RWPE1 (cell line): ENCODE measurements at regions not wholly inside any gene's neighbourhood (a gene's known extent, or its start where the extent isn't known, plus 50 kb on each side); places are given as distances from the start of the nearest gene placed in this dataset.

Experiments used
- CTCF ChIA-PET: fragments of 350-600 bp; sonication (Branson Sonifier 250); formaldehyde crosslinking; extraction: SDS; loops from one replicate; lab custom pipeline; 2021; lab: Yijun Ruan, JAX
- POLR2A ChIA-PET: fragments of 400-600 bp; formaldehyde crosslinking; extraction: SDS; loops from one replicate; lab custom pipeline; 2020; ENCODE audit warnings: antibody characterized with exemption; ENCODE audit not compliant: low non-redundant PET; lab: Yijun Ruan, JAX
- DNase-seq: peaks from one replicate; pipeline ENCODE4 v3.0.0; 2012; ENCODE audit warnings: low spot score
- H3K27ac ChIP-seq: fragments of 450-650 bp; 2 replicates; pipeline ENCODE4 v1.5.1; 2017
- TF ChIP-seq, protein P1 (sequence below): fragments of 450-650 bp; conservative IDR thresholded peaks from 2 replicates; pipeline ENCODE4 v1.5.1; 2017; ENCODE audit warnings: low read depth, mild to moderate bottlenecking

GRCh38 chrX:9278475-9279233, 186.2 kb upstream of the TBL1X start:
- ChIA-PET POLR2A (no interaction called here), CTCF (no interaction called here)
- H3K27ac ChIP-seq, result no peak overlapping the region
- no peak for DNase-seq
- TF ChIP-seq, protein P1, sequence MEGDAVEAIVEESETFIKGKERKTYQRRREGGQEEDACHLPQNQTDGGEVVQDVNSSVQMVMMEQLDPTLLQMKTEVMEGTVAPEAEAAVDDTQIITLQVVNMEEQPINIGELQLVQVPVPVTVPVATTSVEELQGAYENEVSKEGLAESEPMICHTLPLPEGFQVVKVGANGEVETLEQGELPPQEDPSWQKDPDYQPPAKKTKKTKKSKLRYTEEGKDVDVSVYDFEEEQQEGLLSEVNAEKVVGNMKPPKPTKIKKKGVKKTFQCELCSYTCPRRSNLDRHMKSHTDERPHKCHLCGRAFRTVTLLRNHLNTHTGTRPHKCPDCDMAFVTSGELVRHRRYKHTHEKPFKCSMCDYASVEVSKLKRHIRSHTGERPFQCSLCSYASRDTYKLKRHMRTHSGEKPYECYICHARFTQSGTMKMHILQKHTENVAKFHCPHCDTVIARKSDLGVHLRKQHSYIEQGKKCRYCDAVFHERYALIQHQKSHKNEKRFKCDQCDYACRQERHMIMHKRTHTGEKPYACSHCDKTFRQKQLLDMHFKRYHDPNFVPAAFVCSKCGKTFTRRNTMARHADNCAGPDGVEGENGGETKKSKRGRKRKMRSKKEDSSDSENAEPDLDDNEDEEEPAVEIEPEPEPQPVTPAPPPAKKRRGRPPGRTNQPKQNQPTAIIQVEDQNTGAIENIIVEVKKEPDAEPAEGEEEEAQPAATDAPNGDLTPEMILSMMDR, result no peak

DNA sequence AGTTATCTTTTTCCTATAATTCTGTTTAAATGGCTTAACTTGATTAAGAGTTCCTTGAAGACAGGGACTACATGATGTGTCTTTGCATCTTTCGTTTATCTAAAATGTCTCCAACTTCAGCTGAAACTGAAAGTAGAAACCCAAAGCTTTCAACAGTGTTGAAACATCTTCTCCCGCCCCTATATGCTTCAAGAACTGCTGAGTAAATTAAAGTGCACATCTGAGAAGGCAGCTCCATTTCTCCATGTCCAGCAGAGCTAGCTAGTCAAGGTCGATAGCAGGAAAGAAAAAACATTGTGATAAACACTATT, 185.7 kb upstream of the TBL1X start:
- TF ChIP-seq, protein P1, result no peak
- DNase-seq, result no peak
- POLR2A ChIA-PET, result no interaction called here
- no peak overlapping the region for H3K27ac ChIP-seq
- CTCF ChIA-PET, result no interaction called here

DNA sequence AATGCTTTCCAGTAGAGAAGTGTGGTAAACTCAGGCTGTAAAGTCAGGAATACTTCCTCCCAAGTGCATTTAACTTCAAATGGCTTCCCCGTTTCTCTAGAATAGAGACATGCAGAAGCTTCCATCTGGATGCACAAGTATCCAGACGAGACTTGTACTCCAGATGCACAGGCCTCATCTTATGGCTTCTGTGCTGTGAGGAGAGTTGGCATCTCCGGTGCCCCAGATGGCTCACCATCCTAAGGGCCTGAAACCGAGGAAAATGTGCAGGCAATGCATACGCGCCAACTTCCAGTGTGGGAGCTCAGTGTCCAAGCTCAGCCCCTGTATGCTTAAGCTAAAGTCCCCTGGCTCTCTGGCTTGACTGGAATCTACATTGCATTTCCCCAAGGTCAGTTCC, 184.0 kb upstream of the TBL1X start:
- POLR2A ChIA-PET, result no interaction called here
- H3K27ac ChIP-seq, result no peak overlapping the region
- TF ChIP-seq, protein P1, result no peak
- CTCF ChIA-PET, result no interaction called here
- no peak for DNase-seq

DNA sequence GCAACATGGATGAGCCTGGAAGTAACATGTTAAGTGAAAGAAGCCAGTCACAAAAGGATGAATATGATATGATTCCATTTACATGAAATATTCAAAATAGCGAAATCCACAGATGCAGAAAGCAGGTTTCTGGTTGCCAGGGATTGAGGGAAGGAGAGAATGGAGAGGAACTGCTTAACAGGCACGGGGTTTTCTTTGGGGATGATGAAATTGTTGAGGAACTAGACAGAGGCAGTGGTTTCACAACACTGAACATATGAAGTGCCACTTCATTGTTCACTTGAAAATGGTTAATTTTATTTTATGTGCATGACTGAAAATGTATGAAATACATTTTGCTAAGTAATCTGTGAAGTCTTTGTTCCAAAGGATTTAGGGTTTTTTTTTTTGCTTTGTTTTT, 182.5 kb upstream of the TBL1X start:
- no peak for DNase-seq
- H3K27ac ChIP-seq, result no peak overlapping the region
- ChIA-PET POLR2A (no interaction called here), CTCF (no interaction called here)
- TF ChIP-seq, protein P1, result no peak

GRCh38 chrX:9285342-9285771, 179.5 kb upstream of the TBL1X start:
- DNase-seq, result no peak
- TF ChIP-seq, protein P1, result no peak
- POLR2A ChIA-PET, result no interaction called here
- CTCF ChIA-PET, result interaction anchor here (0.6 kb wide), 1 partner anchor 373 kb away, joined by 3 read pairs; no protein-coding TSS in a partner anchor
- no peak overlapping the region for H3K27ac ChIP-seq

- POLR2A ChIA-PET, result no interaction called here
- CTCF ChIA-PET, result no interaction called here
- TF ChIP-seq, protein P1, result no peak
- no peak overlapping the region for H3K27ac ChIP-seq
- no peak for DNase-seq
These were observed 178.6 kb upstream of the TBL1X start for GRCh38 chrX:9286234-9286633.
